OCI-LY7 (cell line): ENCODE measurements at regions not wholly inside any gene's neighbourhood (a gene's known extent, or its start where the extent isn't known, plus 50 kb on each side); places are given as distances from the start of the nearest gene placed in this dataset.

Experiments used
- EZH2phosphoT487 ChIP-seq: fragments of 200-600 bp; sonication (generic); IDR thresholded peaks from 2 replicates; pipeline ENCODE4 v1.6.1; 2018; ENCODE audit warnings: low read depth, borderline replicate concordance, mild to moderate bottlenecking, mixed run types, antibody characterized with exemption, low read length, moderate library complexity, mixed read lengths
- TF ChIP-seq, protein P1 (sequence below): fragments of 200-600 bp; sonication (generic); conservative IDR thresholded peaks from 2 replicates; pipeline ENCODE4 v1.5.1; 2014; ENCODE audit warnings: mild to moderate bottlenecking, antibody characterized with exemption, low read length, moderate library complexity, mixed read lengths

DNA sequence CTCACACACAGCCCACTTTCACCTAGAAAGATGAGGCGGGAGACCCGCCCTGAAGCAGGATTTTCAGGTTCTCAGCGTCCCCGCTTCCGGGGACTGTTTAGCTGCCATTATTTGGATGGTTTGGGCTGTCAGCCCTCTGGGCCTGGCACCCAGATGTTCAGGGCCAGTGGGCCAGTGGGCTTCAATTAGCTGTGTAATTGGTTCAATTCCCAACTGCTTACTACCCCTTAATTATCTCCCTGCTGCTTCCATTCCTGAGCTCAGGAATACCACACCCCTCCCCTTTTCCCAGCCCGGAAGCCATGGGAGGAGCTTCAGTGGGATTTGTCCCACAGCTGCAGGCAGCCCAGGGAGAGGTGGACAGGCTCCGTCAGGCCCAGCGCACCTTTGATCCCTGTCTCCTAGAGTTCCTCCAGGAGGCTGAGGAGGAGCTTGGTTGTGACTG, 114.1 kb upstream of the MYCN start:
- TF ChIP-seq, protein P1, sequence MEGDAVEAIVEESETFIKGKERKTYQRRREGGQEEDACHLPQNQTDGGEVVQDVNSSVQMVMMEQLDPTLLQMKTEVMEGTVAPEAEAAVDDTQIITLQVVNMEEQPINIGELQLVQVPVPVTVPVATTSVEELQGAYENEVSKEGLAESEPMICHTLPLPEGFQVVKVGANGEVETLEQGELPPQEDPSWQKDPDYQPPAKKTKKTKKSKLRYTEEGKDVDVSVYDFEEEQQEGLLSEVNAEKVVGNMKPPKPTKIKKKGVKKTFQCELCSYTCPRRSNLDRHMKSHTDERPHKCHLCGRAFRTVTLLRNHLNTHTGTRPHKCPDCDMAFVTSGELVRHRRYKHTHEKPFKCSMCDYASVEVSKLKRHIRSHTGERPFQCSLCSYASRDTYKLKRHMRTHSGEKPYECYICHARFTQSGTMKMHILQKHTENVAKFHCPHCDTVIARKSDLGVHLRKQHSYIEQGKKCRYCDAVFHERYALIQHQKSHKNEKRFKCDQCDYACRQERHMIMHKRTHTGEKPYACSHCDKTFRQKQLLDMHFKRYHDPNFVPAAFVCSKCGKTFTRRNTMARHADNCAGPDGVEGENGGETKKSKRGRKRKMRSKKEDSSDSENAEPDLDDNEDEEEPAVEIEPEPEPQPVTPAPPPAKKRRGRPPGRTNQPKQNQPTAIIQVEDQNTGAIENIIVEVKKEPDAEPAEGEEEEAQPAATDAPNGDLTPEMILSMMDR, result no peak
- no peak for TF ChIP-seq EZH2phosphoT487
